AG09309 (cell line): ENCODE measurements at regions not wholly inside any gene's neighbourhood (a gene's known extent, or its start where the extent isn't known, plus 50 kb on each side); places are given as distances from the start of the nearest gene placed in this dataset.

Experiments
- DNase-seq: peaks from one replicate; pipeline ENCODE4 v3.0.0-alpha.2; 2010; ENCODE audit warnings: low read depth
- H3K4me3 ChIP-seq: 2 replicates; pipeline ENCODE4 v1.5.1; 2011; ENCODE audit warnings: mild to moderate bottlenecking, low read depth, low read length, moderate library complexity; ENCODE audit not compliant: control insufficient read depth
- CTCF ChIP-seq: IDR thresholded peaks from 2 replicates; pipeline ENCODE4 v1.5.1; 2011; ENCODE audit warnings: mild to moderate bottlenecking, low read depth, low read length, inconsistent platforms; ENCODE audit not compliant: insufficient read depth, control insufficient read depth; ENCODE audit errors: missing control alignments

- TF ChIP-seq CTCF = no peak
- DNase-seq = no peak
- no peak overlapping the region for H3K4me3 ChIP-seq
Measured at GRCh38 chr10:58995058-58995596, 181.3 kb upstream of the PHYHIPL start.

GRCh38 chr10:58996063-58996462 is 180.4 kb upstream of the PHYHIPL start:
- DNase-seq = no peak
- TF ChIP-seq CTCF = no peak
- H3K4me3 ChIP-seq = no peak overlapping the region

GRCh38 chr10:58996866-58997265 is 179.6 kb upstream of the PHYHIPL start:
- DNase-seq = no peak
- no peak overlapping the region for H3K4me3 ChIP-seq
- TF ChIP-seq CTCF = no peak

DNA sequence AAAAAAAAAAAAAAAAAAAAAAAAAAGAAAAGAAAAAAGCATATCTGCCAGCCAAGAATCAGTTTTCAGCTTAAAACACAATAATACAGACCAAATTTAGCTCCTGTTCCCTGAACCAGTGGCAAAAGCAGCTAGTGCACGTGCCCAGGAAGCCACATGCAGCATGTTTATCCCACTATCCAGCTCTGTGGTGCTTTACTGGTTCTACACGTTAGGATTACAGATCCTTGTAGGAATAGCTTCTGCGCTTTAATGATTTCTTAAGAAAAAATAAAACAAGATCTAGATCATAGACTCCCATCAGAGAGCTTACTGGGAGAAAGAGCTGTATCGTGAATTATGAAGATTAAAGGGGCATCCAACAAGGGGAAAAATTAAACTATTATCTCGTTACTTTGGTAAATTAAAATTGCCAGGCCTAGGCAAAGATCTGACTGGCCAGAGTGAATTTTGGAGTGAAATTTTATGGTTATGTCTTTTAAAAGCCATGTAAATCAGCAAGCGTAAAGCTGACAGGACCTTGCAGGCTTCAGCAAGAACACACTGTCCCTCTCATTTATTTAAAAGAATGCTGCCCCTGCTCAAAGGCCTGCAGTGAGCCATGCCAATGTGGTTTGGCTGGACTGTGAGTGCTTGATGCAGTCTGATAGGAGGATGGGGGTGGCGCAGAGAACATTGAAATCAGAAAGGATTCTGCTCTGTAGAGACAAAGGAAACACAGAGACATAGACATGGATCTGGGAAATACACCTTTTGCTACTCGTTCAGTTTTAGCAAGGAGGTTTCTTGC is 177.3 kb upstream of the PHYHIPL start:
- DNase-seq = no peak
- H3K4me3 ChIP-seq = no peak overlapping the region
- no peak for TF ChIP-seq CTCF

GRCh38 chr10:59000162-59000825 is 176.1 kb upstream of the PHYHIPL start:
- TF ChIP-seq CTCF = no peak
- DNase-seq = no peak
- no peak overlapping the region for H3K4me3 ChIP-seq

DNA sequence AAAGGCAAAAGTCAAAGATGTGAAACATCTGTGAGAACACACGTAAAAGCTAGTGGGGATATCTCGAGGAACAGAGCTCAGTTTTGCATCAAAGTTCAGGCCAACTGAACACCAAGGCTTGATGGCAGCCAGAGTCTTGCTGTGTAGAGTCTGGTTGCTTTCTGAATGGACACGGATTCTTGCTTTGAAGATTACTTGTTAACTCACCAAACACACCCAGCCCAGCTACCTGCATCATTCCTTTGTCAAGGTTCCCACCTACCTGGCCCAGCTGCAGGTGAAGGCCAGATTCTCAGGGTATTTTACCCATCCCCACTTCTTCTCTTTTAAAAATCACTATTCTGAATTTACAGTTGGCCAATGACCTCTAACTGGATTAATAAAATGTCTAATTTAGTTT is 174.4 kb upstream of the PHYHIPL start:
- H3K4me3 ChIP-seq = no peak overlapping the region
- no peak for TF ChIP-seq CTCF

More for the DNA sequence above, 174.4 kb upstream of the PHYHIPL start:
- DNase-seq = no peak
